Cardiac muscle cell (in vitro differentiated cells and primary cell): ENCODE measurements at regions not wholly inside any gene's neighbourhood (a gene's known extent, or its start where the extent isn't known, plus 50 kb on each side); places are given as distances from the start of the nearest gene placed in this dataset.

ENCODE experiments used
- DNase-seq, 2 donors: peaks; one replicate each; pipeline versions ENCODE4 v3.0.0 to v3.0.0-alpha.2; 2010 to 2017; ENCODE audit warnings: low read depth in 1 of 2, low spot score in 1 of 2
- H3K27ac ChIP-seq: fragments of 200-600 bp; sonication (generic); 2 replicates; pipeline ENCODE4 v1.5.1; 2016
- H3K27me3 ChIP-seq: fragments of 200-600 bp; sonication (generic); 2 replicates; pipeline ENCODE4 v1.6.0; 2016; ENCODE audit warnings: control low read depth
- H3K36me3 ChIP-seq: fragments of 200-600 bp; sonication (generic); 2 replicates; pipeline ENCODE4 v1.5.1; 2016; ENCODE audit warnings: control low read depth
- H3K4me1 ChIP-seq: fragments of 200-600 bp; sonication (generic); 2 replicates; pipeline ENCODE4 v1.8.1; 2017; ENCODE audit warnings: low read depth, mild to moderate bottlenecking, mixed run types
- H3K4me3 ChIP-seq: fragments of 200-600 bp; sonication (generic); 2 replicates; pipeline ENCODE4 v1.5.1; 2016; ENCODE audit warnings: mild to moderate bottlenecking
- H3K9me3 ChIP-seq: fragments of 200-600 bp; sonication (generic); 2 replicates; pipeline ENCODE4 v1.5.1; 2017; ENCODE audit warnings: low read depth, mild to moderate bottlenecking, control low read depth
- TF ChIP-seq, protein P1 (sequence below): IDR thresholded peaks from 2 replicates; pipeline ENCODE4 v1.5.1; 2012; ENCODE audit warnings: low read depth, mild to moderate bottlenecking, low read length

DNA sequence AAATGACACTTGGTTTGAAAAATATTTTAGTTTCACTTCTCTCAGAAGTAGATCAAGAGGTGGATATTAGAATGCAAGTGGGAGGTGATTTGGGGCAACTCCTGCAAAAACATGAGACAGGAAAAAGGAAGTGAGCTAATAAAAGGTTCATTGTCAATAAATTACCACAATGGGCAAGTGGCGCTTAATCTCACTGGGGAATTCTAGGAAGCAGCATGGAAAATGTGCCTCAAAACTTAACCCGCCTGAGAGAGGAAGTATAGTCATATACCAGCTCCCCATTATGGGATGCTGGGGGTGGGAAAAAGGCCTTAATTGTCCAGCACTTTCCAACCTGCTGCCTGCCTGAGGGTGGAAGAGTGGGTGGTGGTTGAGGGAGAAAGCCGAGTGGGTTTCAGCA is 204.1 kb downstream of the ELAVL2 start:
- Histone ChIP-seq H3K4me1 (no peaks in the 10 kb centered on the region), H3K4me3 (no peak overlapping the region), H3K36me3 (no peaks in the 10 kb centered on the region), H3K27ac (no peak overlapping the region), H3K27me3 (no peaks in the 10 kb centered on the region), H3K9me3 (no peaks in the 10 kb centered on the region)
- TF ChIP-seq, protein P1, sequence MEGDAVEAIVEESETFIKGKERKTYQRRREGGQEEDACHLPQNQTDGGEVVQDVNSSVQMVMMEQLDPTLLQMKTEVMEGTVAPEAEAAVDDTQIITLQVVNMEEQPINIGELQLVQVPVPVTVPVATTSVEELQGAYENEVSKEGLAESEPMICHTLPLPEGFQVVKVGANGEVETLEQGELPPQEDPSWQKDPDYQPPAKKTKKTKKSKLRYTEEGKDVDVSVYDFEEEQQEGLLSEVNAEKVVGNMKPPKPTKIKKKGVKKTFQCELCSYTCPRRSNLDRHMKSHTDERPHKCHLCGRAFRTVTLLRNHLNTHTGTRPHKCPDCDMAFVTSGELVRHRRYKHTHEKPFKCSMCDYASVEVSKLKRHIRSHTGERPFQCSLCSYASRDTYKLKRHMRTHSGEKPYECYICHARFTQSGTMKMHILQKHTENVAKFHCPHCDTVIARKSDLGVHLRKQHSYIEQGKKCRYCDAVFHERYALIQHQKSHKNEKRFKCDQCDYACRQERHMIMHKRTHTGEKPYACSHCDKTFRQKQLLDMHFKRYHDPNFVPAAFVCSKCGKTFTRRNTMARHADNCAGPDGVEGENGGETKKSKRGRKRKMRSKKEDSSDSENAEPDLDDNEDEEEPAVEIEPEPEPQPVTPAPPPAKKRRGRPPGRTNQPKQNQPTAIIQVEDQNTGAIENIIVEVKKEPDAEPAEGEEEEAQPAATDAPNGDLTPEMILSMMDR = no peak
- no peak for DNase-seq

- TF ChIP-seq, protein P1 = no peak
- Histone ChIP-seq H3K9me3 (no peaks in the 10 kb centered on the region), H3K36me3 (no peaks in the 10 kb centered on the region), H3K4me3 (no peak overlapping the region), H3K4me1 (no peaks in the 10 kb centered on the region), H3K27me3 (no peaks in the 10 kb centered on the region), H3K27ac (no peak overlapping the region)
- no peak for DNase-seq
These were observed 203.6 kb downstream of the ELAVL2 start for GRCh38 chr9:23622396-23622795.

- no peaks in the 10 kb centered on the region for H3K9me3 ChIP-seq
- no peaks in the 10 kb centered on the region for H3K4me1 ChIP-seq
- H3K36me3 ChIP-seq = no peaks in the 10 kb centered on the region
- H3K27me3 ChIP-seq = no peaks in the 10 kb centered on the region
- H3K27ac ChIP-seq = no peak overlapping the region
- TF ChIP-seq, protein P1 = no peak
- no peak for DNase-seq
- no peak overlapping the region for H3K4me3 ChIP-seq
These were observed 195.6 kb downstream of the ELAVL2 start for GRCh38 chr9:23630488-23630887.

DNA sequence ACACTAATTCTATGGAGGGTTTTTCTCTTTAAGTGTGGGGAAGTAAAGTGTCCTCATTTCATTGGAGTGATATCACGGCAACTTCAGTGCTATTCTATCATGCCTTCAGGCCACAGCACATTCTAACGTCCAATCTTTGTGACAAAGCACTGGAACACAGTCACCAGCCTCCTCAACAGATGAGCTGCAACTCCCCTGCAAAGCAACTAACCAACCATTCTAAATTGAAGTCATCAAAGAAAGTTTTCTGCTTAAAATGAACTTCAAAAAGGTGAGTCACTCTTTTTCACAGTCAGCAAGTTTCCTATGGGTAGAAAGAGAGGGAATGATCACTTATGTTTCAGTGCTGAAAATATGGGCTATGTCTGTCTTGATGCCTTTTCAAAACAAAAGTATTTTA is 190.8 kb downstream of the ELAVL2 start:
- TF ChIP-seq, protein P1 = no peak
- no peak overlapping the region for H3K4me3 ChIP-seq
- H3K36me3 ChIP-seq = no peaks in the 10 kb centered on the region
- no peaks in the 10 kb centered on the region for H3K9me3 ChIP-seq
- H3K4me1 ChIP-seq = no peaks in the 10 kb centered on the region
- no peak for DNase-seq
- no peaks in the 10 kb centered on the region for H3K27me3 ChIP-seq
- no peak overlapping the region for H3K27ac ChIP-seq

GRCh38 chr9:23636199-23636598 is 189.8 kb downstream of the ELAVL2 start:
- H3K36me3 ChIP-seq = no peaks in the 10 kb centered on the region
- no peak for DNase-seq
- no peak overlapping the region for H3K27ac ChIP-seq
- TF ChIP-seq, protein P1 = no peak
- H3K9me3 ChIP-seq = no peaks in the 10 kb centered on the region
- no peak overlapping the region for H3K4me3 ChIP-seq
- H3K4me1 ChIP-seq = no peaks in the 10 kb centered on the region
- no peaks in the 10 kb centered on the region for H3K27me3 ChIP-seq

DNA sequence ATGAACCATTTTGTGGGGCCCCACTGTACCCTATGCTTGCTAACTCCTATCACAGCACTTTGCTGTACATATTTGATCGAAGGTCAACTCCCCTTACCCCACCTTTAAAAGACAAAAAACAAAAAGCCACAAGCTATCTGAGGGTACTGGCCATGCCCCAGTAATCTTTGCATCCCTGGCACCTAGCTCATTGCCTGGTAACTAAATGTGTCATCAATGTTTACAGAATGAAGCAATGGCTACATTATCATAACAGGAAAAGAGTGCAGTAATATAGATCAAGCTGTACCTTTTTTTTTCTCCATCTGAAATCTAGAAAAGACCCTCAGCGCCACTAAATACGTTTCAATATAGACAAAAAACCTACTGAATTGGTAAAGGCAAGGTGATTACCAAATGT is 188.0 kb downstream of the ELAVL2 start:
- no peaks in the 10 kb centered on the region for H3K27me3 ChIP-seq
- H3K4me1 ChIP-seq = no peaks in the 10 kb centered on the region
- H3K36me3 ChIP-seq = no peaks in the 10 kb centered on the region
- no peak overlapping the region for H3K27ac ChIP-seq
- no peaks in the 10 kb centered on the region for H3K9me3 ChIP-seq
- TF ChIP-seq, protein P1 = no peak
- no peak overlapping the region for H3K4me3 ChIP-seq
- DNase-seq = no peak
